ENCODE measurements at regions not wholly inside any gene's neighbourhood (a gene's known extent, or its start where the extent isn't known, plus 50 kb on each side); places are given as distances from the start of the nearest gene placed in this dataset.

- H3K9ac ChIP-seq (ENCODE audit: insufficient read depth, low read depth, low read length): no peak overlapping the region
- intact Hi-C loops (cut with micrococcal nuclease; ENCODE audit: unreplicated experiment) (no loop called here), in situ Hi-C loops (cut with HindIII; ENCODE audit: extremely low pct_ligation_motif_present, low pct_unique_long_range_greater_than_20kb) (loop anchor here (10.0 kb wide), 1 partner anchor 315 kb away; no protein-coding TSS in a partner anchor)
- no peak overlapping the region for H2AFZ ChIP-seq (ENCODE audit: low read length)
- ChIA-PET POLR2A (no interaction called here), CTCF (ENCODE audit: low intra/inter-chr PET ratio, low total read pairs) (no interaction called here)
- no peaks in the 10 kb centered on the region for H4K20me1 ChIP-seq (ENCODE audit: insufficient read depth, low read length)
- H3K4me3 ChIP-seq (replicated peaks in 1 of 3; ENCODE audit: insufficient read depth in 1 of 3, low read depth in 2 of 3, low read length in 3 of 3): no peak overlapping the region
- FAIRE-seq: peak; percentile 85
- no peaks in the 10 kb centered on the region for H3K27me3 ChIP-seq (ENCODE audit: control insufficient read depth in 1 of 2, insufficient read depth in 2 of 2, low read length in 2 of 2)
- no peaks in the 10 kb centered on the region for H3K79me2 ChIP-seq (ENCODE audit: insufficient read depth, low read length)
- peak overlapping the region; percentile 7 for H3K27ac ChIP-seq (ENCODE audit: extremely low read length, insufficient read depth, low read length)
- ATAC-seq: peak; percentile 95
- peak overlapping the region; percentile 46 for H3K4me2 ChIP-seq (ENCODE audit: low read depth, low read length)
- no peaks in the 10 kb centered on the region for H3K9me3 ChIP-seq (ENCODE audit: low read length)
- DNase-seq (ENCODE audit: low spot score): peak; percentile 78
- 1% methylated on average over 3 of the region's 3 CpGs for WGBS (ENCODE audit: low lambda C conversion rate)
- H3K4me1 ChIP-seq (ENCODE audit: insufficient read depth, low read length): peaks cover 35% of the 10 kb centered on the region
- BruUV-seq (replicated peaks): no TSS peak
- H3K36me3 ChIP-seq (replicated peaks in 1 of 2; ENCODE audit: control insufficient read depth in 1 of 2, insufficient read depth in 2 of 2, low read length in 2 of 2): no peaks in the 10 kb centered on the region
- TF ChIP-seq HOXA7 (CRISPR knock-in tag; IDR thresholded peaks at IDR 0.05): no peak
- TF ChIP-seq, protein P1, sequence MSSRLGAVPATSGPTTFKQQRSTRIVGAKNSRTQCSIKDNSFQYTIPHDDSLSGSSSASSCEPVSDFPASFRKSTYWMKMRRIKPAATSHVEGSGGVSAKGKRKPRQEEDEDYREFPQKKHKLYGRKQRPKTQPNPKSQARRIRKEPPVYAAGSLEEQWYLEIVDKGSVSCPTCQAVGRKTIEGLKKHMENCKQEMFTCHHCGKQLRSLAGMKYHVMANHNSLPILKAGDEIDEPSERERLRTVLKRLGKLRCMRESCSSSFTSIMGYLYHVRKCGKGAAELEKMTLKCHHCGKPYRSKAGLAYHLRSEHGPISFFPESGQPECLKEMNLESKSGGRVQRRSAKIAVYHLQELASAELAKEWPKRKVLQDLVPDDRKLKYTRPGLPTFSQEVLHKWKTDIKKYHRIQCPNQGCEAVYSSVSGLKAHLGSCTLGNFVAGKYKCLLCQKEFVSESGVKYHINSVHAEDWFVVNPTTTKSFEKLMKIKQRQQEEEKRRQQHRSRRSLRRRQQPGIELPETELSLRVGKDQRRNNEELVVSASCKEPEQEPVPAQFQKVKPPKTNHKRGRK (CRISPR knock-in tag; IDR thresholded peaks at IDR 0.05): no peak
- TF ChIP-seq, protein P2, sequence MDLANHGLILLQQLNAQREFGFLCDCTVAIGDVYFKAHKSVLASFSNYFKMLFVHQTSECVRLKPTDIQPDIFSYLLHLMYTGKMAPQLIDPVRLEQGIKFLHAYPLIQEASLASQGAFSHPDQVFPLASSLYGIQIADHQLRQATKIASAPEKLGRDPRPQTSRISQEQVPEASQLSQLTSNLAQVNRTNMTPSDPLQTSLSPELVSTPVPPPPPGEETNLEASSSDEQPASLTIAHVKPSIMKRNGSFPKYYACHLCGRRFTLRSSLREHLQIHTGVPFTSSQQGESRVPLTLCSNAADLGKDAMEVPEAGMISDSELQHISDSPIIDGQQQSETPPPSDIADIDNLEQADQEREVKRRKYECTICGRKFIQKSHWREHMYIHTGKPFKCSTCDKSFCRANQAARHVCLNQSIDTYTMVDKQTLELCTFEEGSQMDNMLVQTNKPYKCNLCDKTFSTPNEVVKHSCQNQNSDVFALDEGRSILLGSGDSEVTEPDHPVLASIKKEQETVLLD (CRISPR knock-in tag; IDR thresholded peaks at IDR 0.05; ENCODE audit: low read depth): no peak
- TF ChIP-seq RBFOX2 (IDR thresholded peaks at IDR 0.05; ENCODE audit: low read depth, low read length): no peak
- no peak for TF ChIP-seq GZF1 (CRISPR knock-in tag; IDR thresholded peaks at IDR 0.05)
- TF ChIP-seq ZNF709 (CRISPR knock-in tag; IDR thresholded peaks at IDR 0.05): no peak
- no peak for TF ChIP-seq ZSCAN9 (CRISPR knock-in tag; IDR thresholded peaks at IDR 0.05; ENCODE audit: borderline replicate concordance)
- TF ChIP-seq MZF1 (CRISPR knock-in tag; IDR thresholded peaks at IDR 0.05; ENCODE audit: borderline replicate concordance): no peak
- TF ChIP-seq CC2D1A (CRISPR knock-in tag; IDR thresholded peaks at IDR 0.05): no peak
- TF ChIP-seq ZNF781 (CRISPR knock-in tag; IDR thresholded peaks at IDR 0.05; ENCODE audit: borderline replicate concordance, not compliant biosample characterization): no peak
- peak; percentile 58; the same call in 1 of the 2 replicates for TF ChIP-seq ATF2 (CRISPR knock-in tag; IDR thresholded peaks at IDR 0.05)
- TF ChIP-seq ZNF737 (CRISPR knock-in tag; IDR thresholded peaks at IDR 0.05; ENCODE audit: borderline replicate concordance): no peak
- no peak for TF ChIP-seq ZNF484 (CRISPR knock-in tag; IDR thresholded peaks at IDR 0.05; ENCODE audit: borderline replicate concordance, low read depth)
- no peak for TF ChIP-seq ARNT (IDR thresholded peaks at IDR 0.05)
- no peak for TF ChIP-seq ZNF660 (CRISPR knock-in tag; IDR thresholded peaks at IDR 0.05; ENCODE audit: borderline replicate concordance, low read depth)
- TF ChIP-seq ZNF33B (CRISPR knock-in tag; IDR thresholded peaks at IDR 0.05): no peak
- TF ChIP-seq ZNF367 (CRISPR knock-in tag; IDR thresholded peaks at IDR 0.05; ENCODE audit: borderline replicate concordance): no peak
- TF ChIP-seq MAFK (conservative IDR thresholded peaks at IDR 0.05 in 1 of 2, IDR thresholded peaks at IDR 0.05 in 1 of 2; ENCODE audit: low read length in 2 of 2): peak in 1 of 2 experiments; percentile 3; a peak in 1 of 4 replicates
- TF ChIP-seq NCOA2 (CRISPR knock-in tag; IDR thresholded peaks at IDR 0.05): peak; percentile 65; the same call in 1 of the 2 replicates
- TF ChIP-seq MED8 (CRISPR knock-in tag; IDR thresholded peaks at IDR 0.05; ENCODE audit: insufficient replicate concordance): no peak
- TF ChIP-seq PHF21A (CRISPR knock-in tag; IDR thresholded peaks at IDR 0.05): no peak; the same call in 1 of the 2 replicates
- TF ChIP-seq JDP2 (CRISPR knock-in tag; IDR thresholded peaks at IDR 0.05; ENCODE audit: borderline replicate concordance): no peak
- TF ChIP-seq ZNF264 (CRISPR knock-in tag; IDR thresholded peaks at IDR 0.05): no peak
- no peak for TF ChIP-seq SMARCE1 (IDR thresholded peaks at IDR 0.05; ENCODE audit: borderline replicate concordance)
Measured at GRCh38 chr6:79399499-79399898, 137.7 kb downstream of the LCA5 start.

Measured in HepG2 (cell line).